Activated naive CD8-positive, alpha-beta T cell treated with anti-CD3 and anti-CD28 coated beads for 36 hours (primary cell): ENCODE measurements at regions not wholly inside any gene's neighbourhood (a gene's known extent, or its start where the extent isn't known, plus 50 kb on each side); places are given as distances from the start of the nearest gene placed in this dataset.

ENCODE experiments used
- DNase-seq: peaks from one replicate; pipeline ENCODE4 v3.0.0; 2021
- H3K27ac Mint-ChIP-seq: one replicate; pipeline ENCODE4 v1.8.0; 2022; ENCODE audit warnings: mild to moderate bottlenecking, moderate library complexity, mixed read lengths
- H3K27me3 Mint-ChIP-seq: one replicate; pipeline ENCODE4 v1.8.0; 2022; ENCODE audit warnings: mild to moderate bottlenecking, mixed read lengths
- H3K36me3 Mint-ChIP-seq: one replicate; pipeline ENCODE4 v1.8.0; 2021; ENCODE audit warnings: mild to moderate bottlenecking, mixed read lengths
- H3K4me1 Mint-ChIP-seq: one replicate; pipeline ENCODE4 v1.8.0; 2021; ENCODE audit warnings: mixed read lengths
- H3K4me3 Mint-ChIP-seq: one replicate; pipeline ENCODE4 v1.8.0; 2022; ENCODE audit warnings: mild to moderate bottlenecking, moderate library complexity, mixed read lengths
- H3K9me3 Mint-ChIP-seq: one replicate; pipeline ENCODE4 v1.8.0; 2022; ENCODE audit warnings: mixed read lengths

- no peak for DNase-seq
- no peaks in the 10 kb centered on the region for H3K36me3 Mint-ChIP-seq
- H3K27me3 Mint-ChIP-seq = peaks cover 7% of the 10 kb centered on the region
- H3K9me3 Mint-ChIP-seq = no peaks in the 10 kb centered on the region
- H3K4me1 Mint-ChIP-seq = no peaks in the 10 kb centered on the region
- H3K4me3 Mint-ChIP-seq = no peak overlapping the region
- no peak overlapping the region for H3K27ac Mint-ChIP-seq
These were observed 126.2 kb downstream of the SEC61B start for GRCh38 chr9:99348289-99348688.

DNA sequence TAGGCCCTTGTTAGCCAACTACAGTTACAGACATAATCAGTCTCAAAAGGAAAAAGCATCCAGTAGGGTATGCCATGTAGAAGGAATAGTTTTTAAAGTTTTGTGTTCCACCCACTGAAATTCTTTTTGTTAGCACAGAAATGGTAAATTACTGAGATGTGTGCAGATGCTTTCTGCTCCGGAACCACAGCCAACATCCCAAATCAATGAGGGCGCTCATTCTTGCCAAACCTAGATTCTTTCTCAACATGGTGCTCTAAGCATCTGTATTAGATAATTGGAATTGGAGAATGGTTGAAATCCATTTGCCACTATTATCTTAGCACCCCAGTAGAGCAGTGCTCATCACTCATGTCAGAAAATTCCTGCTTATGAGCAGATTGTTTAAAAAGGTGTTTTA lies 127.8 kb downstream of the SEC61B start:
- H3K27ac Mint-ChIP-seq = no peak overlapping the region
- H3K9me3 Mint-ChIP-seq = no peaks in the 10 kb centered on the region
- H3K4me3 Mint-ChIP-seq = no peak overlapping the region
- no peaks in the 10 kb centered on the region for H3K4me1 Mint-ChIP-seq
- no peak for DNase-seq
- no peaks in the 10 kb centered on the region for H3K36me3 Mint-ChIP-seq
- peaks cover 5% of the 10 kb centered on the region for H3K27me3 Mint-ChIP-seq

DNA sequence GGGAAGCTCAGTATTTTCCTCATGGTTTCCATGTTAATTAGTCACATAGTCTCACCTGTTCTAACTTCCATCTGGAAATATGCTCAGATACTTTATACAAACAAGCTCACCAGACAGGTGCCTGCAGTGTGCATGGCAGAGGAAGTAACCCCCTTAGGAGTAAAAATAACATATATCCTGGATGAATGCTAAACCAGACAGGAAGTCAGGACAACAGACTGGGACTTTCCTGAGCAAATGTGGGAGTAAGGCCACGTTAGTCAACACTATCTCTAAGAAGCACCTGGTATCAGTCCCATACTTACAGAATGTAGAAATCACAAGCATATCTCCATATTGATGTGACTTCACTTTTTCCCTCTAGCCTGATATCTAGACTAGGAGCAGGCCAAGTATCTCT lies 128.4 kb downstream of the SEC61B start:
- no peaks in the 10 kb centered on the region for H3K4me1 Mint-ChIP-seq

DNA sequence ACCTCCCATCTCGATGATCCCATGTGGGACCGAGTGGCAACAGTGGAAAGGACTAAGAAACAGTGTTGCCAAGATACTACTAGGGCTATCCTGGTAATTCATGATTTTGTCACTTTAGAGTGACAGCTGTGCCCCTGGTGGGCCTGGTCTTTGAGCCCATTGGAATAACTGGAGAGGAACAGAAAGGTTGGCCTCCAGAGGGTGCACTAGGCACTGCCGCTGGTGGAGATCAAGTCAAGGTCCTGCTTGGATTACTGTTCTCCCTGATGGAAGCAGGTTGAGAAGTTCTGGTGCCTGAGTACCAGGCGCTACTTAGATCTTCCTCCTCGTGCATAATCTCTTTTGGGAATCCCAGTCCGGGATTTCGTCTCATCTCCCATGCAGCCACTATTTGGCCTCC lies 129.6 kb downstream of the SEC61B start:
- no peak for DNase-seq
- Mint-ChIP-seq H3K27me3 (peaks cover 4% of the 10 kb centered on the region), H3K4me1 (no peaks in the 10 kb centered on the region), H3K4me3 (no peak overlapping the region), H3K27ac (no peak overlapping the region), H3K9me3 (no peaks in the 10 kb centered on the region), H3K36me3 (no peaks in the 10 kb centered on the region)

More for the DNA sequence above, 128.4 kb downstream of the SEC61B start:
- Mint-ChIP-seq H3K27me3 (peaks cover 2% of the 10 kb centered on the region), H3K36me3 (no peaks in the 10 kb centered on the region), H3K4me3 (no peak overlapping the region), H3K9me3 (no peaks in the 10 kb centered on the region), H3K27ac (no peak overlapping the region)
- no peak for DNase-seq

GRCh38 chr9:99352826-99353225 lies 130.7 kb downstream of the SEC61B start:
- no peak overlapping the region for H3K4me3 Mint-ChIP-seq
- no peaks in the 10 kb centered on the region for H3K4me1 Mint-ChIP-seq

DNA sequence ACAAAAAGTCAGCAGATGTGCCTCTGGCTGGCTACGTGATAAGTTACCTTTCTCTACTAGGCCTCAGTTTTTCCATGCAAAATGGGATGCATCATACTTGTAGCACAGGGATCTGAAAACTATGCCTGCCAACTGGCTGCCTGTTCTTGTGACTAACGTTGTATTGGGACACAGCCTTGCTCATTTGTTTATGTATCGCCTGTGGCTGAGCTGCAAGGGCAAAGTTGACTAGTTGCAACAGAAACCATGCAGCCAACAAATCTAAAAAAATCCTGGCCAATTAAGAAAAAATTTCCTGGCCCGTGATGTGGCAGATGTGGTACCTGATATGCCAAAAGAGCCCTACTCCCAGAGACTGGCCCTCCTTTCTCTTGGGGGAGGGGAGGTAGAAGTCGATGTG lies 131.3 kb downstream of the SEC61B start:
- H3K27me3 Mint-ChIP-seq = peaks cover 10% of the 10 kb centered on the region
- no peak overlapping the region for H3K27ac Mint-ChIP-seq
- H3K36me3 Mint-ChIP-seq = no peaks in the 10 kb centered on the region
- DNase-seq = no peak
- H3K4me3 Mint-ChIP-seq = no peak overlapping the region
- H3K9me3 Mint-ChIP-seq = no peaks in the 10 kb centered on the region
- H3K4me1 Mint-ChIP-seq = no peaks in the 10 kb centered on the region

More at GRCh38 chr9:99352826-99353225, 130.7 kb downstream of the SEC61B start:
- no peak for DNase-seq
- Mint-ChIP-seq H3K27me3 (peaks cover 8% of the 10 kb centered on the region), H3K36me3 (no peaks in the 10 kb centered on the region), H3K9me3 (no peaks in the 10 kb centered on the region), H3K27ac (no peak overlapping the region)

DNA sequence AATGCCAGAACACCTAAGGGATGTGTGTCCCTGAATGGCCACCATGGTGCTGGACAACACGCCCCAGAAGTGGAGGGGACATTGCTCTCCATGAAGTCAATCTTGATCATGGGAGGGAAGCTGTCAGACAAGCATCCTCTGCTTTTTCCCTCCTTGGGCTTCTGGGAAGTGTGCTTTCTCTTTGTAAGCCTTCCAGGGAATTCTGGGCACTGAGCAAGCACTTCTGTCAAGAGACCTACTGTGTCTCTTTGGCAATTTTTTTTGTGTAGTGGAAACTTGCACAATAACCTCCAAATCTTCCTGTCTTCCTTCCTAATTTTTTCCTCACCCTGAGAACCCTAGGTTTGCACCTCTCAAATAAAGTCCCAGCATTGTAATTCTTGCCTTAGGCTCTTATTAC lies 132.0 kb downstream of the SEC61B start:
- Mint-ChIP-seq H3K27ac (no peak overlapping the region), H3K27me3 (peaks cover 13% of the 10 kb centered on the region), H3K4me1 (no peaks in the 10 kb centered on the region), H3K9me3 (no peaks in the 10 kb centered on the region), H3K4me3 (no peak overlapping the region), H3K36me3 (no peaks in the 10 kb centered on the region)
- no peak for DNase-seq

DNA sequence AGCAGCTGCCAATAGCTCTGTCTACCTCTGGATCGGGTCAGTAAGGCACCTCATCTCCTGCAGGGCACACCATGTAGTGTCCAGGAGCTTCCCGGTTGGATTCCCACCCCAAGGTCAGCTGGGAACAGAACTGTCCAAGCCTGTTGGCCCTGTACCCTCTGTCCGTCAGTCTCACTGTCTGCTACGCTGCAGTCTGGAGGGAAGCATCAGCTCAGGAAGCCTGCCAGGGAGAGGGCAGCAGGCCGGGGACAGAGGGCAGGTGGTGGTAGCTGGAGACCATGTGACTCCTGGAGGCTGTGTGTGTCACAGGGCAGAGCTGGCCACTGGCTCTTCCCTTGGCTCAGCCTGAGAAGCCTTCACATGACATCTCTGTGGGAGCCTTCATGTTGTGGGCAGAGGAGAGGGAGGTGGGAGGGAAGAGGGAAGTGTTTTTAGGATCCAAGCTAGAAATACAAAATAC lies 134.5 kb downstream of the SEC61B start:
- no peak for DNase-seq
- Mint-ChIP-seq H3K36me3 (no peaks in the 10 kb centered on the region), H3K9me3 (no peaks in the 10 kb centered on the region), H3K4me3 (no peak overlapping the region), H3K27me3 (peaks cover 30% of the 10 kb centered on the region), H3K27ac (no peak overlapping the region), H3K4me1 (no peaks in the 10 kb centered on the region)

GRCh38 chr9:99357575-99357974 lies 135.5 kb downstream of the SEC61B start:
- no peak overlapping the region for H3K27ac Mint-ChIP-seq
- H3K4me3 Mint-ChIP-seq = no peak overlapping the region
- peaks cover 2% of the 10 kb centered on the region for H3K4me1 Mint-ChIP-seq
- no peaks in the 10 kb centered on the region for H3K9me3 Mint-ChIP-seq
- no peaks in the 10 kb centered on the region for H3K36me3 Mint-ChIP-seq
- DNase-seq = no peak
- H3K27me3 Mint-ChIP-seq = peaks cover 36% of the 10 kb centered on the region

GRCh38 chr9:99358668-99359067 lies 136.6 kb downstream of the SEC61B start:
- DNase-seq = no peak
- H3K27ac Mint-ChIP-seq = no peak overlapping the region
- H3K4me3 Mint-ChIP-seq = no peak overlapping the region
- no peaks in the 10 kb centered on the region for H3K9me3 Mint-ChIP-seq
- H3K36me3 Mint-ChIP-seq = no peaks in the 10 kb centered on the region
- H3K4me1 Mint-ChIP-seq = peaks cover 2% of the 10 kb centered on the region
- H3K27me3 Mint-ChIP-seq = peaks cover 36% of the 10 kb centered on the region

- Mint-ChIP-seq H3K36me3 (no peaks in the 10 kb centered on the region), H3K27ac (no peak overlapping the region), H3K9me3 (no peaks in the 10 kb centered on the region), H3K27me3 (peaks cover 36% of the 10 kb centered on the region), H3K4me3 (no peak overlapping the region), H3K4me1 (peaks cover 2% of the 10 kb centered on the region)
- no peak for DNase-seq
These were observed 137.3 kb downstream of the SEC61B start for GRCh38 chr9:99359336-99359735.

GRCh38 chr9:99360026-99360425 lies 137.9 kb downstream of the SEC61B start:
- H3K4me1 Mint-ChIP-seq = peaks cover 2% of the 10 kb centered on the region
- no peaks in the 10 kb centered on the region for H3K9me3 Mint-ChIP-seq
- no peaks in the 10 kb centered on the region for H3K36me3 Mint-ChIP-seq
- no peak overlapping the region for H3K4me3 Mint-ChIP-seq
- H3K27me3 Mint-ChIP-seq = peaks cover 40% of the 10 kb centered on the region
- DNase-seq = no peak
- H3K27ac Mint-ChIP-seq = no peak overlapping the region

DNA sequence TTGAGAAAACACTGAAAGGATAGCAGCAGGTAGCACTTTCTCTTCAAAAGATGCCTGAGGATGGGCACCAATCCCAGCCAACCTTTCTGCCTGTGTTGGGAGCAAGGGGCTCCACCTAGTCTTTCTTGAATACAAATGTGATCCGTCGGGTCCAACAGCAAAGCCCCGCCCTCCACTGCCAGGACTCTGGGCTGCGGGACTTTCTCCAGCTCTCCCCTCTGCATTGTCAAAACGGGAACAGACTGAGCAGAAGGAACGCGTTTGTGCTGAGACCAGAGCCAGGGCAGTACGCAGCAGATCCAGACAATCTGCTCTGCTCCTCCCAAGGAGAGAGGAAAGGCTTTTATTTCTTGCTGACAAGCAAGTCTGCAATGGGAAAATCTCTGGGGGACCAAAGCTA lies 139.7 kb downstream of the SEC61B start:
- no peak overlapping the region for H3K4me3 Mint-ChIP-seq
- no peak overlapping the region for H3K27ac Mint-ChIP-seq
- DNase-seq = no peak
- H3K4me1 Mint-ChIP-seq = peaks cover 2% of the 10 kb centered on the region
- H3K27me3 Mint-ChIP-seq = peaks cover 37% of the 10 kb centered on the region
- no peaks in the 10 kb centered on the region for H3K36me3 Mint-ChIP-seq
- no peaks in the 10 kb centered on the region for H3K9me3 Mint-ChIP-seq

GRCh38 chr9:99362321-99362720 lies 140.2 kb downstream of the SEC61B start:
- Mint-ChIP-seq H3K27me3 (peaks cover 40% of the 10 kb centered on the region), H3K36me3 (no peaks in the 10 kb centered on the region), H3K4me1 (peaks cover 5% of the 10 kb centered on the region), H3K4me3 (no peak overlapping the region), H3K9me3 (no peaks in the 10 kb centered on the region), H3K27ac (no peak overlapping the region)
- no peak for DNase-seq

DNA sequence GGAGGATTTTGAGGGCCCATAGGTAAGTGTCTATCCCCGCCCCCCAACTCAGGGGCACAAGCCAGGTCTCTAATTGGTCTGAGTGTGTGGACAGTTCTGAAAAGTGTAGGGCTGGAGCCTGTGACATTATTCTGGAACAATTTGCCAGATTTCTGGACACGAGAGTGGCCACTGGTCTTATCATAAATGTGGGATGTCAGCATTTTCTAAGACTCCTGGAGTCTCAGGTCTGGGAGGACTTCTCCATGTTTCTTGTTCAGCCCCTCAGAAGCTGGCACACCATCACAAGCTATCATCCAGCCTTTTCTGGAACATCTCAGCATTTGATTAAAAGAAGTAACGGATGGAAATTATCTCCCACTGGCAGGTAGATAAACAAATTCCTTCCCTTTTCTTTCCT lies 141.4 kb downstream of the SEC61B start:
- Mint-ChIP-seq H3K36me3 (no peaks in the 10 kb centered on the region), H3K4me3 (no peak overlapping the region), H3K9me3 (no peaks in the 10 kb centered on the region), H3K27ac (no peak overlapping the region), H3K4me1 (peaks cover 11% of the 10 kb centered on the region), H3K27me3 (peaks cover 42% of the 10 kb centered on the region)
- no peak for DNase-seq

- Mint-ChIP-seq H3K27ac (no peak overlapping the region), H3K36me3 (no peaks in the 10 kb centered on the region), H3K27me3 (peaks cover 45% of the 10 kb centered on the region), H3K4me3 (no peak overlapping the region), H3K4me1 (peaks cover 15% of the 10 kb centered on the region), H3K9me3 (no peaks in the 10 kb centered on the region)
- no peak for DNase-seq
These were observed 143.3 kb downstream of the SEC61B start for GRCh38 chr9:99365233-99365980.
